NB4 (cell line): ENCODE measurements at regions not wholly inside any gene's neighbourhood (a gene's known extent, or its start where the extent isn't known, plus 50 kb on each side); places are given as distances from the start of the nearest gene placed in this dataset.

Experiments
- MYC ChIP-seq: IDR thresholded peaks from 2 replicates; pipeline ENCODE4 v1.6.1; 2011; ENCODE audit warnings: low read depth, low read length
- POLR2A ChIP-seq: IDR thresholded peaks from 2 replicates; pipeline ENCODE4 v1.6.1; 2011; ENCODE audit warnings: mild to moderate bottlenecking; ENCODE audit not compliant: insufficient read length; ENCODE audit errors: extremely low read depth
- TF ChIP-seq, protein P1 (sequence below): IDR thresholded peaks from one replicate; pipeline ENCODE4 v1.5.1; 2012; ENCODE audit warnings: low read depth, low read length
- TF ChIP-seq, protein P2 (sequence below): IDR thresholded peaks from 2 replicates; pipeline ENCODE4 v1.6.1; 2011; ENCODE audit warnings: low read depth, low read length

GRCh38 chr10:125457406-125457805 is 225.6 kb downstream of the TEX36 start:
- TF ChIP-seq, protein P1, sequence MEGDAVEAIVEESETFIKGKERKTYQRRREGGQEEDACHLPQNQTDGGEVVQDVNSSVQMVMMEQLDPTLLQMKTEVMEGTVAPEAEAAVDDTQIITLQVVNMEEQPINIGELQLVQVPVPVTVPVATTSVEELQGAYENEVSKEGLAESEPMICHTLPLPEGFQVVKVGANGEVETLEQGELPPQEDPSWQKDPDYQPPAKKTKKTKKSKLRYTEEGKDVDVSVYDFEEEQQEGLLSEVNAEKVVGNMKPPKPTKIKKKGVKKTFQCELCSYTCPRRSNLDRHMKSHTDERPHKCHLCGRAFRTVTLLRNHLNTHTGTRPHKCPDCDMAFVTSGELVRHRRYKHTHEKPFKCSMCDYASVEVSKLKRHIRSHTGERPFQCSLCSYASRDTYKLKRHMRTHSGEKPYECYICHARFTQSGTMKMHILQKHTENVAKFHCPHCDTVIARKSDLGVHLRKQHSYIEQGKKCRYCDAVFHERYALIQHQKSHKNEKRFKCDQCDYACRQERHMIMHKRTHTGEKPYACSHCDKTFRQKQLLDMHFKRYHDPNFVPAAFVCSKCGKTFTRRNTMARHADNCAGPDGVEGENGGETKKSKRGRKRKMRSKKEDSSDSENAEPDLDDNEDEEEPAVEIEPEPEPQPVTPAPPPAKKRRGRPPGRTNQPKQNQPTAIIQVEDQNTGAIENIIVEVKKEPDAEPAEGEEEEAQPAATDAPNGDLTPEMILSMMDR = no peak
- TF ChIP-seq POLR2A = no peak
- TF ChIP-seq, protein P2, sequence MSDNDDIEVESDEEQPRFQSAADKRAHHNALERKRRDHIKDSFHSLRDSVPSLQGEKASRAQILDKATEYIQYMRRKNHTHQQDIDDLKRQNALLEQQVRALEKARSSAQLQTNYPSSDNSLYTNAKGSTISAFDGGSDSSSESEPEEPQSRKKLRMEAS = no peak
- TF ChIP-seq MYC = no peak
